GM10266 (cell line): ENCODE measurements at regions not wholly inside any gene's neighbourhood (a gene's known extent, or its start where the extent isn't known, plus 50 kb on each side); places are given as distances from the start of the nearest gene placed in this dataset.
"Not testable (repeated sequence)": the region's sequence is repeated elsewhere in the genome, so short reads cannot be mapped to it uniquely, and the experiment has no call there.

ENCODE experiments used
- DNase-seq: peaks from one replicate; pipeline ENCODE4 v3.0.0; 2012; ENCODE audit errors: extremely low spot score
- CTCF ChIP-seq: IDR thresholded peaks from 2 replicates; pipeline ENCODE4 v1.5.1; 2012; ENCODE audit warnings: mild to moderate bottlenecking, low read depth; ENCODE audit not compliant: control insufficient read depth, insufficient read depth; ENCODE audit errors: missing control alignments

- no peak for DNase-seq
- TF ChIP-seq CTCF: no peak
Measured at GRCh38 chr5:120159155-120159554, 304.9 kb upstream of the PRR16 start.

- no peak for DNase-seq
- no peak for TF ChIP-seq CTCF
Measured at GRCh38 chr5:120160124-120160895, 303.8 kb upstream of the PRR16 start.

GRCh38 chr5:120162321-120162720 lies 301.8 kb upstream of the PRR16 start:
- no peak for DNase-seq
- TF ChIP-seq CTCF: no peak

- DNase-seq: no peak
- TF ChIP-seq CTCF: no peak
Measured at GRCh38 chr5:120164037-120164436, 300.1 kb upstream of the PRR16 start.

- no peak for TF ChIP-seq CTCF
- DNase-seq: no peak
Measured at GRCh38 chr5:120164986-120165385, 299.1 kb upstream of the PRR16 start.

GRCh38 chr5:120173125-120173524 lies 291.0 kb upstream of the PRR16 start:
- DNase-seq: no peak
- no peak for TF ChIP-seq CTCF

GRCh38 chr5:120174089-120174488 lies 290.0 kb upstream of the PRR16 start:
- DNase-seq: no peak
- TF ChIP-seq CTCF: no peak

- DNase-seq: not testable (repeated sequence)
Measured at GRCh38 chr5:120181238-120181637, 282.9 kb upstream of the PRR16 start.

GRCh38 chr5:120194650-120195049 lies 269.4 kb upstream of the PRR16 start:
- not testable (repeated sequence) for DNase-seq
